ENCODE measurements at regions not wholly inside any gene's neighbourhood (a gene's known extent, or its start where the extent isn't known, plus 50 kb on each side); places are given as distances from the start of the nearest gene placed in this dataset.

DNA sequence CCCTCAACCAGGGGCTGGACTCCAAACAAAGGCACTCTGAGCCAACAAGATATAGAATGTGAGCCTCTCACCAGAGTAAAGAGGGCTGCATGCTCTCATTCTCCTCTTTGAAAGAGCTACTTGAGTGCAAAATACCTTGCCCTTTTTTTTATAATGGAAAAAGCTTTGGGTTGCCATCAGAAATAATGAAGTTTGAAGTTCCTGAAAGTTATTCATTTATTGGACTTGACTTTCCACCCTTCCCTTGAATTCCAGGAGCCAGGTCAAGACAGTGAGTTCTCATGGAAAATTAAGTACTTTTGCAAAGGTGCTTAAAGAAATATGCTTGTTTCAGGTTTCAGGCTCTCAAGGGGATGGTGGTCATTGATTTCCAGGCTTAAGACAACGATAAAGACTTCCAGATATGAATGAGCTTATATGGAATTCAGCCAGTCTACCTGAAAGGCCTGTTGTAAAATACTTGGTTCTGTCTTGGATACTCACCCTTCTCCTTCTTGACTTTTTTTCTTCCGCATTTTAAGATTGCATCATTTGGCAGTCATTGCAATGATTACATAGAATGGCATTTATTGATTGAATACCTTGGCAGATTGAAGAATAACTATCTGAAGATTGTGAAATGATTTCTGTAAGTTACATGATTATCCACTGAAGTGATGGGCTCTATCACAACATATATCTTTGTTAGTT, 696.4 kb downstream of the INHBA start:
- DNase-seq (ENCODE audit: low read depth) = no peak
- TF ChIP-seq MAX (IDR thresholded peaks at IDR 0.05; ENCODE audit: low read depth, low read length) = no peak
- TF ChIP-seq MYC (IDR thresholded peaks at IDR 0.05; ENCODE audit: low read depth, low read length) = no peak
- TF ChIP-seq POLR2A (IDR thresholded peaks at IDR 0.05; ENCODE audit: extremely low read depth, insufficient read length) = no peak
- TF ChIP-seq CTCF (IDR thresholded peaks at IDR 0.05; ENCODE audit: low read depth, low read length) = no peak
- H3K4me3 ChIP-seq (ENCODE audit: low read depth, low read length) = no peak overlapping the region

GRCh38 chr7:41005374-41005901, 697.5 kb downstream of the INHBA start:
- no peak for DNase-seq (ENCODE audit: low read depth)

GRCh38 chr7:41003977-41004376, 698.9 kb downstream of the INHBA start:
- no peak for TF ChIP-seq MYC (IDR thresholded peaks at IDR 0.05; ENCODE audit: low read depth, low read length)
- no peak for TF ChIP-seq POLR2A (IDR thresholded peaks at IDR 0.05; ENCODE audit: extremely low read depth, insufficient read length)
- no peak for TF ChIP-seq CTCF (IDR thresholded peaks at IDR 0.05; ENCODE audit: low read depth, low read length)
- no peak for TF ChIP-seq MAX (IDR thresholded peaks at IDR 0.05; ENCODE audit: low read depth, low read length)
- no peak for DNase-seq (ENCODE audit: low read depth)
- H3K4me3 ChIP-seq (ENCODE audit: low read depth, low read length) = no peak overlapping the region

More at GRCh38 chr7:41005374-41005901, 697.5 kb downstream of the INHBA start:
- TF ChIP-seq MAX (IDR thresholded peaks at IDR 0.05; ENCODE audit: low read depth, low read length) = no peak
- no peak for TF ChIP-seq POLR2A (IDR thresholded peaks at IDR 0.05; ENCODE audit: extremely low read depth, insufficient read length)
- no peak for TF ChIP-seq MYC (IDR thresholded peaks at IDR 0.05; ENCODE audit: low read depth, low read length)
- no peak for TF ChIP-seq CTCF (IDR thresholded peaks at IDR 0.05; ENCODE audit: low read depth, low read length)
- no peak overlapping the region for H3K4me3 ChIP-seq (ENCODE audit: low read depth, low read length)

- no peak for DNase-seq (ENCODE audit: low read depth)
- no peak for TF ChIP-seq MYC (IDR thresholded peaks at IDR 0.05; ENCODE audit: low read depth, low read length)
- no peak for TF ChIP-seq POLR2A (IDR thresholded peaks at IDR 0.05; ENCODE audit: extremely low read depth, insufficient read length)
- no peak for TF ChIP-seq CTCF (IDR thresholded peaks at IDR 0.05; ENCODE audit: low read depth, low read length)
- no peak for TF ChIP-seq MAX (IDR thresholded peaks at IDR 0.05; ENCODE audit: low read depth, low read length)
Observed at GRCh38 chr7:41003611-41003940, 699.3 kb downstream of the INHBA start.

DNA sequence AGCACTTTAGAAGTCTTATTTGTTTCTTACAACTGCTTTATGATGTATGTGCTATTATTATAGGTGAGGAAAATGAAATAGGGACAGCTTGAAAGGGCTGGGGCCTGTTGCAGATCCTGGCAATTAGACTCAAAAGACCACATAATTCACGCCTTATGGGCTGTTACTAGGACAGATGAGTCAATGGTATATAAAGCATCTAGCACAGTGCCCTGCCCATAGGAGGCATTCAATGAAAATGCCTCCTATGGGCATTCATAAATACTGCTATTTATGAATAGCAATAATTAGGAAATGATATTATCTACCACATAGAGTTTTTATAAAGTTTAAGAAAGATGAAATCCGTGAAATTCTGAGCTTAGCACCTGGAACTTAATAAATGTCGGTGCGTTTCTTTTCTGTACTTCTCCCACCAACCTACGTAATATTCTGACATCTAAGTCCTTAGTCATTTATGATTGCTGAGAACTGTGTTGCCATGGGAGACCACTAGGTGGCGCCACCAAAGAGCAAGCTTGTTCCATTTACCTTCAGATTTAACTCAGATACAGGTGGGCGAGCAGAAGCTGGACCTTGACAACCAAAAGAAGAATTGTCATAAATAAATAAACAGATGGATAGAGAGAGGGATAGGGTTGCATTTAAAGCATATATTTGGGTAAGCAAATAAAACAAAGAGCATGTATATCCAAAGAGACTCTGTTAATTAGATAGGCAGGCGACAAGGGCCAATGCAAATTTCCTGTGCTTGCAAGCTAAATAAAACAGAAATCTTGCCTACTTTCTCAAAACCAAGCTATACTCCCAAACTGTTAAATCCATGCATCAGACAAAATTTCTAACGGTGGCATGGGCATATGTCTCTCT, 699.9 kb downstream of the INHBA start:
- no peak for TF ChIP-seq MYC (IDR thresholded peaks at IDR 0.05; ENCODE audit: low read depth, low read length)
- TF ChIP-seq CTCF (IDR thresholded peaks at IDR 0.05; ENCODE audit: low read depth, low read length) = peak; percentile 96
- H3K4me3 ChIP-seq (ENCODE audit: low read depth, low read length) = no peak overlapping the region
- DNase-seq (ENCODE audit: low read depth) = peak; percentile 73

More at GRCh38 chr7:41003611-41003940, 699.3 kb downstream of the INHBA start:
- H3K4me3 ChIP-seq (ENCODE audit: low read depth, low read length) = no peak overlapping the region
